K562 (cell line): ENCODE measurements at regions not wholly inside any gene's neighbourhood (a gene's known extent, or its start where the extent isn't known, plus 50 kb on each side); places are given as distances from the start of the nearest gene placed in this dataset.

Experiments
- ATAC-seq: fragments of 200-7000 bp; cut with Tn5 transposase; 3 replicates; pipeline ENCODE4 v1.9.1; 2020; ENCODE audit warnings: moderate library complexity
- BruUV-seq: library from RNA; stranded (reverse); fragments of 400-500 nt; replicated peaks from 2 replicates; lab custom pipeline; 2021; lab: Mats Ljungman, UMichigan
- CTCF ChIA-PET: fragments of 300-600 bp; formaldehyde crosslinking; extraction: SDS; loops from one replicate; lab custom pipeline; 2021; ENCODE audit warnings: low intra/inter-chr PET ratio; lab: Yijun Ruan, JAX
- POLR2A ChIA-PET: fragments of 300-600, 350-650 bp; sonication (Branson Sonifier 250); formaldehyde crosslinking; extraction: SDS; loops from one replicate; lab custom pipeline; 2021; ENCODE audit warnings: antibody characterized with exemption, inconsistent platforms; lab: Yijun Ruan, JAX
- DNase-seq, 4 experiments: peaks; one replicate each; pipeline versions ENCODE4 v3.0.0 to v3.0.0-alpha.2; 2011 to 2018; ENCODE audit warnings: low spot score in 3 of 4, mixed read lengths in 3 of 4; ENCODE audit errors: extremely low read depth in 1 of 4
- FAIRE-seq: peaks from 2 replicates; lab custom pipeline; 2011; peaks lifted over from hg19 to GRCh38; lab: Jason Lieb, UNC
- H2AFZ ChIP-seq: 2 replicates; pipeline ENCODE4 v1.6.0; 2011; ENCODE audit warnings: low read depth, low read length, control low read depth, inconsistent platforms
- H3K27ac ChIP-seq: fragments of 200-600 bp; 3 replicates; pipeline ENCODE4 v1.8.0; 2011; ENCODE audit warnings: low read depth, mild to moderate bottlenecking, control low read depth, inconsistent platforms, low read length, moderate library complexity, mixed read lengths; ENCODE audit errors: extremely low read depth
- H3K27me3 ChIP-seq, 2 experiments: fragments of 300-600 bp in 1 of 2; 2 replicates in 1 of 2; 3 replicates in 1 of 2; pipeline versions ENCODE4 v1.6.0 to v1.8.0; 2011; ENCODE audit warnings: inconsistent platforms in 2 of 2, low read length in 2 of 2, mild to moderate bottlenecking in 1 of 2, mixed read lengths in 1 of 2, moderate library complexity in 1 of 2; ENCODE audit not compliant: control insufficient read depth in 2 of 2, insufficient read depth in 2 of 2
- H3K36me3 ChIP-seq: fragments of 300-600 bp; 3 replicates; pipeline ENCODE4 v1.8.0; 2011; ENCODE audit warnings: mild to moderate bottlenecking, low read length, inconsistent platforms; ENCODE audit not compliant: control insufficient read depth, insufficient read depth
- H3K4me1 ChIP-seq, 2 experiments: fragments of 200-600 bp in 1 of 2; replicated peaks in 1 of 2; 2 replicates in 1 of 2; 3 replicates in 1 of 2; pipeline versions ENCODE4 v1.5.1 to v1.8.0; 2011; ENCODE audit warnings: inconsistent platforms in 2 of 2, low read length in 2 of 2, mild to moderate bottlenecking in 1 of 2, mixed read lengths in 1 of 2, moderate library complexity in 1 of 2; ENCODE audit not compliant: control insufficient read depth in 2 of 2, insufficient read depth in 2 of 2
- H3K4me2 ChIP-seq: 2 replicates; pipeline ENCODE4 v1.6.1; 2011; ENCODE audit warnings: low read length, control low read depth, inconsistent platforms, mixed read lengths; ENCODE audit not compliant: insufficient read depth
- H3K4me3 ChIP-seq: fragments of 200-600 bp; sonication (generic), shearing (Covaris generic); 2 replicates; pipeline ENCODE4 v1.5.1; 2016; ENCODE audit warnings: control low read depth, inconsistent platforms
- H3K79me2 ChIP-seq: fragments of 200-600 bp; 3 replicates; pipeline ENCODE4 v1.8.0; 2011; ENCODE audit warnings: low read length, inconsistent platforms; ENCODE audit not compliant: control insufficient read depth, insufficient read depth
- H3K9ac ChIP-seq, 2 experiments: 2 replicates each; pipeline versions ENCODE4 v1.6.0 to v1.6.1; 2011; ENCODE audit warnings: low read depth in 2 of 2, low read length in 2 of 2, control low read depth in 1 of 2, inconsistent platforms in 1 of 2, mild to moderate bottlenecking in 1 of 2, mixed read lengths in 1 of 2; ENCODE audit not compliant: insufficient read depth in 1 of 2
- H3K9me1 ChIP-seq: one replicate; pipeline ENCODE4 v1.6.0; 2011; ENCODE audit warnings: inconsistent platforms, mild to moderate bottlenecking, low read length, moderate library complexity; ENCODE audit not compliant: control insufficient read depth, insufficient read depth
- H3K9me3 ChIP-seq: replicated peaks from 2 replicates; pipeline ENCODE4 v1.5.1; 2011; ENCODE audit warnings: low read depth, low read length, inconsistent platforms; ENCODE audit not compliant: control insufficient read depth, insufficient read depth
- H4K20me1 ChIP-seq: replicated peaks from 2 replicates; pipeline ENCODE4 v1.6.1; 2011; ENCODE audit warnings: low read length, inconsistent platforms, mixed read lengths; ENCODE audit not compliant: control insufficient read depth, insufficient read depth
- CAMTA2 ChIP-seq: fragments of 250-450 bp; sonication (Bioruptor Pico); conservative IDR thresholded peaks from 2 replicates; pipeline ENCODE4 v1.5.1; 2022
- CREBBP ChIP-seq: IDR thresholded peaks from one replicate; pipeline ENCODE4 v1.6.1; 2012; ENCODE audit warnings: low read depth, mild to moderate bottlenecking, control low read depth, inconsistent platforms, low read length
- HOXB6 ChIP-seq: fragments of 250-450 bp; sonication (Bioruptor Pico); IDR thresholded peaks from 2 replicates; pipeline ENCODE4 v1.5.1; 2022; ENCODE audit warnings: mild to moderate bottlenecking, borderline replicate concordance
- MTA3 ChIP-seq: fragments of 450-650 bp; formaldehyde crosslinking; IDR thresholded peaks from 2 replicates; pipeline ENCODE4 v1.6.1; 2017; ENCODE audit warnings: mild to moderate bottlenecking, borderline replicate concordance
- SIN3B ChIP-seq: fragments of 450-650 bp; IDR thresholded peaks from 2 replicates; pipeline ENCODE4 v1.6.1; 2017; ENCODE audit warnings: low read depth, mild to moderate bottlenecking, moderate library complexity
- STAG1 ChIP-seq: sonication (generic); formaldehyde crosslinking; IDR thresholded peaks from 2 replicates; pipeline ENCODE4 v1.5.0; 2020; ENCODE audit warnings: missing genetic modification reagents, borderline replicate concordance
- ZNF184 ChIP-seq: sonication (generic); formaldehyde crosslinking; IDR thresholded peaks from 2 replicates; pipeline ENCODE4 v1.5.0; 2020; ENCODE audit warnings: missing genetic modification reagents
- WGBS: fragments of 100-300 bp; shearing (Covaris generic); methylation state at CpG from one replicate; pipeline ENCODE4 v1.1.6; 2016; ENCODE audit warnings: low coverage, mixed read lengths; ENCODE audit not compliant: insufficient coverage; ENCODE audit errors: missing lambda C conversion rate; 5-methylcytosine and 5-hydroxymethylcytosine counted together
- in situ Hi-C: fragments of 300-500 bp; cut with MboI; formaldehyde crosslinking; loops from 4 replicates; pipeline ENCODE4 v1.15.0; 2018; ENCODE audit warnings: inconsistent platforms, mixed read lengths
- intact Hi-C: fragments of 100-400 bp; cut with micrococcal nuclease; formaldehyde crosslinking; loops from 2 replicates; pipeline ENCODE4 v1.14.2; 2022
- TF ChIP-seq, protein P1 (sequence below), 2 experiments: IDR thresholded peaks; 2 replicates each; pipeline ENCODE4 v1.6.1; 2011; ENCODE audit warnings: borderline replicate concordance in 1 of 2, control low read depth in 1 of 2, low read depth in 1 of 2, low read length in 1 of 2, mild to moderate bottlenecking in 1 of 2, mixed read lengths in 1 of 2, moderate library complexity in 1 of 2; ENCODE audit not compliant: insufficient read depth in 1 of 2, insufficient read length in 1 of 2, poor library complexity in 1 of 2, severe bottlenecking in 1 of 2; ENCODE audit errors: extremely low read depth in 1 of 2

DNA sequence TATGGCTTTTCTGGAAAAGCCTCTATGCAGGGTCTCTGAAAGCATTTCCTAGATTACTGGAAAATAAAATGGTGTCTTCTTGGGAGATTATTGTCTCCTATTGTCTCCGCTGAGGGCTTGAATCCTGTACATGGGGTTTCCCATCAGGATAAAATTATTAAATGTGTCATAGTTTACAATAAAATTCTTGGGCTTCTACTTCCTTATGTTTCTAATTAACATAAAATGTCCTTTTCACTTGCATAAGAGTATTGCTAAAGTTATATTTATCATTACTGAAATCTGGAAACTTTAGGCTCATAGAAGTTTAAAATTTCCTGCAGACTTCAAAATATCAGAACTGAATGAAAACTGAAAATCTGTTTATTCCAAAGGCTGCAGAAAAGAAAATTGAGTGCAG, 595.5 kb upstream of the AGTR1 start:
- in situ Hi-C loops (no loop called here), intact Hi-C loops (no loop called here)
- H3K4me3 ChIP-seq = no peak overlapping the region
- TF ChIP-seq SIN3B (no peak), MTA3 (no peak), STAG1 (CRISPR knock-in tag) (no peak), CREBBP (no peak), ZNF184 (CRISPR knock-in tag) (no peak), CAMTA2 (CRISPR knock-in tag) (no peak), HOXB6 (CRISPR knock-in tag) (no peak)
- TF ChIP-seq, protein P1, sequence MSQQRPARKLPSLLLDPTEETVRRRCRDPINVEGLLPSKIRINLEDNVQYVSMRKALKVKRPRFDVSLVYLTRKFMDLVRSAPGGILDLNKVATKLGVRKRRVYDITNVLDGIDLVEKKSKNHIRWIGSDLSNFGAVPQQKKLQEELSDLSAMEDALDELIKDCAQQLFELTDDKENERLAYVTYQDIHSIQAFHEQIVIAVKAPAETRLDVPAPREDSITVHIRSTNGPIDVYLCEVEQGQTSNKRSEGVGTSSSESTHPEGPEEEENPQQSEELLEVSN (IDR thresholded peaks at IDR 0.05; ENCODE audit: borderline replicate concordance in 1 of 2, extremely low read depth in 1 of 2, insufficient read depth in 1 of 2, insufficient read length in 1 of 2, low read depth in 1 of 2, low read length in 1 of 2, poor library complexity in 1 of 2, severe bottlenecking in 1 of 2) = no peak
- no peaks in the 10 kb centered on the region for H3K27me3 ChIP-seq
- H3K79me2 ChIP-seq = no peaks in the 10 kb centered on the region
- no peaks in the 10 kb centered on the region for H4K20me1 ChIP-seq
- WGBS = 23% methylated on average over 1 of the region's 1 CpG
- no peak overlapping the region for H3K9ac ChIP-seq
- H2AFZ ChIP-seq = no peak overlapping the region
- no peak for DNase-seq
- no peaks in the 10 kb centered on the region for H3K9me1 ChIP-seq
- no TSS peak for BruUV-seq
- POLR2A ChIA-PET = no interaction called here
- no peak for ATAC-seq
- FAIRE-seq = no peak
- H3K9me3 ChIP-seq = no peaks in the 10 kb centered on the region
- no peak overlapping the region for H3K27ac ChIP-seq
- no peaks in the 10 kb centered on the region for H3K36me3 ChIP-seq
- CTCF ChIA-PET = no interaction called here
- no peaks in the 10 kb centered on the region for H3K4me1 ChIP-seq
- H3K4me2 ChIP-seq = no peak overlapping the region
